Right atrium auricular region (tissue), 2 donors: ENCODE measurements at regions not wholly inside any gene's neighbourhood (a gene's known extent, or its start where the extent isn't known, plus 50 kb on each side); places are given as distances from the start of the nearest gene placed in this dataset.

Experiments used
- DNase-seq: peaks from one replicate; pipeline ENCODE4 v3.0.0-alpha.2; 2019; ENCODE audit warnings: low spot score
- H3K27ac ChIP-seq, 2 donors: fragments of 200-600 bp; sonication (generic); 1 replicate in 1 of 2; 2 replicates in 1 of 2; pipeline ENCODE4 v1.5.1; 2016 to 2019
- H3K27me3 ChIP-seq, 2 donors: fragments of 200-600 bp; sonication (generic); one replicate each; pipeline versions ENCODE4 v1.5.1 to v1.6.0; 2017 to 2019
- H3K36me3 ChIP-seq: fragments of 200-600 bp; sonication (generic); one replicate; pipeline ENCODE4 v1.5.1; 2016
- H3K4me1 ChIP-seq, 2 donors: fragments of 200-600 bp; sonication (generic); one replicate each; pipeline versions ENCODE4 v1.5.1 to v1.6.0; 2017 to 2019
- H3K4me3 ChIP-seq, 2 donors: fragments of 200-600 bp; sonication (generic); 1 replicate in 1 of 2; 2 replicates in 1 of 2; pipeline ENCODE4 v1.5.1; 2017 to 2019; ENCODE audit warnings: mild to moderate bottlenecking in 1 of 2, moderate library complexity in 1 of 2
- H3K9me3 ChIP-seq, 2 donors: fragments of 200-600 bp; sonication (generic); one replicate each; pipeline ENCODE4 v1.5.1; 2019
- TF ChIP-seq, protein P1 (sequence below), 2 donors: fragments of 200-600 bp; sonication (generic); IDR thresholded peaks; one replicate each; pipeline ENCODE4 v1.5.1; 2019; ENCODE audit warnings: antibody characterized with exemption in 2 of 2

DNA sequence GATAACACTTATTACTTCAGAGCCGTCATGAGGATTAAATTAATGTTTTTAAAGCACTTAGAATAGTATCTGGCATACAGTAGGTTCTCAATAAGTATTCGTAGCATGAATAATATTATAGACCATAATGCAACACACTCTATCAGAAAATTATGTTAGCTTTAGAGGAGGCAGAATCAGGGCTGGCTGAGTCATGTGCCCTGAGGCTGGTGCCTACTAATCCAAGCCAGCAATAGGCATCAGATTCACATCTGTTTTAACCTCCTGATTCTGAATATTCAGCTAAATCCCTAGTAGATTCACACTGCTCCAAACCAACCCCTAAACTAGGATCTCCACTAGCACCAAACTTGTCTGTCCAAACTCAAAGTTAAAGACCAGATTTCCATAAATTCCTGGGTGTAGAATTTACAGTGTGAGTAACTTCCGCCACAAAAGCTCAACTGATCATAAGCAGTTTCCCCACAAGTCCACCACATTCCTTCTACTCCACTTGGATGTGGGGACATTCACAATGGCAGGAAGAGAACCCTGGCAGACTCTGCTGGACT, 170.0 kb upstream of the DAPK1 start:
- Histone ChIP-seq H3K27me3 (no peaks in the 10 kb centered on the region), H3K27ac (no peak overlapping the region), H3K4me1 (no peaks in the 10 kb centered on the region), H3K36me3 (no peaks in the 10 kb centered on the region), H3K4me3 (no peak overlapping the region), H3K9me3 (peaks cover 3 to 25% of the 10 kb centered on the region in 2 donors)
- no peak for DNase-seq
- TF ChIP-seq, protein P1, sequence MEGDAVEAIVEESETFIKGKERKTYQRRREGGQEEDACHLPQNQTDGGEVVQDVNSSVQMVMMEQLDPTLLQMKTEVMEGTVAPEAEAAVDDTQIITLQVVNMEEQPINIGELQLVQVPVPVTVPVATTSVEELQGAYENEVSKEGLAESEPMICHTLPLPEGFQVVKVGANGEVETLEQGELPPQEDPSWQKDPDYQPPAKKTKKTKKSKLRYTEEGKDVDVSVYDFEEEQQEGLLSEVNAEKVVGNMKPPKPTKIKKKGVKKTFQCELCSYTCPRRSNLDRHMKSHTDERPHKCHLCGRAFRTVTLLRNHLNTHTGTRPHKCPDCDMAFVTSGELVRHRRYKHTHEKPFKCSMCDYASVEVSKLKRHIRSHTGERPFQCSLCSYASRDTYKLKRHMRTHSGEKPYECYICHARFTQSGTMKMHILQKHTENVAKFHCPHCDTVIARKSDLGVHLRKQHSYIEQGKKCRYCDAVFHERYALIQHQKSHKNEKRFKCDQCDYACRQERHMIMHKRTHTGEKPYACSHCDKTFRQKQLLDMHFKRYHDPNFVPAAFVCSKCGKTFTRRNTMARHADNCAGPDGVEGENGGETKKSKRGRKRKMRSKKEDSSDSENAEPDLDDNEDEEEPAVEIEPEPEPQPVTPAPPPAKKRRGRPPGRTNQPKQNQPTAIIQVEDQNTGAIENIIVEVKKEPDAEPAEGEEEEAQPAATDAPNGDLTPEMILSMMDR (IDR thresholded peaks at IDR 0.05), result no peak

DNA sequence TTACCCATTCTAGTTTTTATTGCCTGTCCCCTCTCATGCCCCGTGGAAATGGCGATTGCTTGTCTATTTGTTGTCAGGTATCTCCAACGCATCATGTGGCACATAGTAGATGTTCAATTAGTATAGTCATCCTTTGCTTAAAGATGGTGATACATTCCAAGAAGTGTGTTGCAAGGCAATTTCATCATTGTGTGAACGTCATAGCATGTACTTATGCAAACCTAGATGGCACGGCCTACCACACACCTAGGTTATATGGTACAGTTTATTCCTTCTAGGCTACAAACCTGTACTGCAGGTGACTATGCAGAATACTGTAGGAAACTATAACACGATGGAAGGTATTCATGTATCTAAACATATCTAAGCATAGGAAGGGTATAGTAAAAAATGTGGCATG, 163.9 kb upstream of the DAPK1 start:
- TF ChIP-seq, protein P1 (IDR thresholded peaks at IDR 0.05), result no peak
- H3K36me3 ChIP-seq, result no peaks in the 10 kb centered on the region
- no peak overlapping the region for H3K27ac ChIP-seq
- H3K4me3 ChIP-seq, result no peak overlapping the region
- no peaks in the 10 kb centered on the region for H3K27me3 ChIP-seq
- H3K4me1 ChIP-seq, result peaks cover 0 to 10% of the 10 kb centered on the region in 2 donors
- peaks cover 3 to 25% of the 10 kb centered on the region in 2 donors for H3K9me3 ChIP-seq
- no peak for DNase-seq

DNA sequence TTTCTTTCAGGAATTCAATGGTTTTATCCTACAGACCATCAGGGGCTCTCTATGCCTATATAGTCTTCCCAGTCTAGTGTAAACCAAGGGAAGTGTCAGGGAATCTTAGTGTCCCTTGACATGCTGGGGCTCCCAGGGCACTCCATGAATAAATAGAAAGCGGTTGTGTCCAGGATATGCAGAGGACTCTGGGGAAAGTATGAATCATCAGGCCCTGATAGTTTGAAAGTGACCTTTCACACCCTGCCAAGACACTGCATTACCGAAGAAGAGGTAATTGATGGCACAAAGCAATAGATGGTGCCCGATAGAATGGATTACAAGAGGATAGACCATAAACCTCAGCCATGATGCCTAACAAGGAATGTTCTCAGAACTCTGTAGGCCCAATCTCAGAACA, 163.3 kb upstream of the DAPK1 start:
- Histone ChIP-seq H3K4me3 (no peak overlapping the region), H3K9me3 (peaks cover 3 to 25% of the 10 kb centered on the region in 2 donors), H3K27ac (no peak overlapping the region), H3K27me3 (no peaks in the 10 kb centered on the region), H3K36me3 (no peaks in the 10 kb centered on the region), H3K4me1 (peaks cover 0 to 10% of the 10 kb centered on the region in 2 donors)
- TF ChIP-seq, protein P1 (IDR thresholded peaks at IDR 0.05), result no peak
- DNase-seq, result no peak

DNA sequence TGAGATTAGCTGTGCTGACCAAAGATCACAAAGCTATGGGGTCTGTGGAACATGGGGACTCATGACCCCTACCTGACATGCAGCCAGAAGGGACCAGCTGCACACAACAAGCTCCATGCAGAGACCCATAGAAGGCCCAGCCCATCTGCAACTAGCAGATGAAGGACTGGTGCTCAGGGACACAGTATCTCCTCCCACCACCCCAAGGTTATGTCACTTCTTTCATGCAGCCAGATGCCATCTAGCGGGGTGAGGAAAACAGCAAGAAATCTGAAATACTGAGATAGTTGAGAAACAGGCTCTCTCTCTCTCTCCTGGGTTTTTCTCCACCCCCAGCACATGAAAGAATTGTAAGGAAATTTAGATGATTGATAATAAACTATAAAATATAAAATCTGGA, 161.3 kb upstream of the DAPK1 start:
- TF ChIP-seq, protein P1 (IDR thresholded peaks at IDR 0.05), result no peak
- Histone ChIP-seq H3K36me3 (no peaks in the 10 kb centered on the region), H3K27me3 (no peaks in the 10 kb centered on the region), H3K27ac (no peak overlapping the region), H3K4me3 (no peak overlapping the region), H3K9me3 (peaks cover 2 to 12% of the 10 kb centered on the region in 2 donors), H3K4me1 (peaks cover 0 to 10% of the 10 kb centered on the region in 2 donors)
- DNase-seq, result no peak

DNA sequence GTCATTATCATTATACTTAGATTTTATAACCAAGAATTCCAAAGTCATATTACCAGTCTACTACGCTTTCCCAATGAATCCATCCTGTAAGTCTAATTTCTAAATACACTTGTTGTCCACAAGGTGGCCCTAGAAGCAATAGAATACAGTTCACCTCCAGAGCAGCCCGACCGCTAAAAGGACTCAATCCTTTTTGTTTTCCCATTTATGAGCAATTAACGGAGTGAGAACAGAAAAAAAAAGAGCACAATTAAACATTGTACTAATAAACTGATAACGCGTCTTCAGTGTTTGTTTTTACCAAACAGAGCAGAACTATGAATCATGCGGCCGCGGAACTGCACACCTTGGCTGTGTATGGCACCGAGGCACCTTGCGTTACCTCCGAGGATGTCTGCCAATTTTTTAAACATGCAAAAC, 160.7 kb upstream of the DAPK1 start:
- Histone ChIP-seq H3K9me3 (peaks cover 0 to 6% of the 10 kb centered on the region in 2 donors), H3K4me1 (peaks cover 0 to 10% of the 10 kb centered on the region in 2 donors), H3K27ac (no peak overlapping the region), H3K27me3 (no peaks in the 10 kb centered on the region), H3K4me3 (peak overlapping the region in 1 of 2 donors; percentile 23), H3K36me3 (no peaks in the 10 kb centered on the region)
- TF ChIP-seq, protein P1 (IDR thresholded peaks at IDR 0.05), result peak; percentile 37 to 77
- DNase-seq, result no peak
